ENCODE measurements at regions not wholly inside any gene's neighbourhood (a gene's known extent, or its start where the extent isn't known, plus 50 kb on each side); places are given as distances from the start of the nearest gene placed in this dataset.
A peak's percentile ranks its signal among the peaks of the same experiment; 100 is the strongest.

GRCh38 chr4:14865031-14865366 is 137.3 kb upstream of the CPEB2 start:
- no peak for DNase-seq

GRCh38 chr4:14865804-14866203 is 136.5 kb upstream of the CPEB2 start:
- no peak for DNase-seq

- peak; percentile 49 for DNase-seq
Observed at GRCh38 chr4:14867847-14868246, 134.4 kb upstream of the CPEB2 start.

GRCh38 chr4:14868426-14869395 is 133.6 kb upstream of the CPEB2 start:
- no peak for DNase-seq

- DNase-seq: no peak
Observed at GRCh38 chr4:14871676-14872430, 130.4 kb upstream of the CPEB2 start.

- DNase-seq: no peak
Observed at GRCh38 chr4:14874990-14875389, 127.3 kb upstream of the CPEB2 start.

- DNase-seq: no peak
Observed at GRCh38 chr4:14877246-14878225, 124.7 kb upstream of the CPEB2 start.

GRCh38 chr4:14878681-14879080 is 123.6 kb upstream of the CPEB2 start:
- DNase-seq: no peak

- no peak for DNase-seq
Observed at GRCh38 chr4:14879683-14880082, 122.6 kb upstream of the CPEB2 start.

GRCh38 chr4:14880805-14881204 is 121.5 kb upstream of the CPEB2 start:
- no peak for DNase-seq

- DNase-seq: no peak
Observed at GRCh38 chr4:14883166-14883565, 119.1 kb upstream of the CPEB2 start.

- DNase-seq: no peak
Observed at GRCh38 chr4:14883661-14884060, 118.6 kb upstream of the CPEB2 start.

- no peak for DNase-seq
Observed at GRCh38 chr4:14887842-14888433, 114.3 kb upstream of the CPEB2 start.

GRCh38 chr4:14888790-14889572 is 113.3 kb upstream of the CPEB2 start:
- no peak for DNase-seq

- DNase-seq: no peak
Observed at GRCh38 chr4:14892563-14892962, 109.7 kb upstream of the CPEB2 start.

- DNase-seq: no peak
Observed at GRCh38 chr4:14893713-14894112, 108.6 kb upstream of the CPEB2 start.

- no peak for DNase-seq
Observed at GRCh38 chr4:14894392-14895292, 107.6 kb upstream of the CPEB2 start.

GRCh38 chr4:14896656-14897175 is 105.6 kb upstream of the CPEB2 start:
- DNase-seq: no peak

- no peak for DNase-seq
Observed at GRCh38 chr4:14897217-14897616, 105.1 kb upstream of the CPEB2 start.

GRCh38 chr4:14898989-14899388 is 103.3 kb upstream of the CPEB2 start:
- no peak for DNase-seq

Measured in NCI-H1092 (cell line).